ENCODE measurements at regions not wholly inside any gene's neighbourhood (a gene's known extent, or its start where the extent isn't known, plus 50 kb on each side); places are given as distances from the start of the nearest gene placed in this dataset.

DNA sequence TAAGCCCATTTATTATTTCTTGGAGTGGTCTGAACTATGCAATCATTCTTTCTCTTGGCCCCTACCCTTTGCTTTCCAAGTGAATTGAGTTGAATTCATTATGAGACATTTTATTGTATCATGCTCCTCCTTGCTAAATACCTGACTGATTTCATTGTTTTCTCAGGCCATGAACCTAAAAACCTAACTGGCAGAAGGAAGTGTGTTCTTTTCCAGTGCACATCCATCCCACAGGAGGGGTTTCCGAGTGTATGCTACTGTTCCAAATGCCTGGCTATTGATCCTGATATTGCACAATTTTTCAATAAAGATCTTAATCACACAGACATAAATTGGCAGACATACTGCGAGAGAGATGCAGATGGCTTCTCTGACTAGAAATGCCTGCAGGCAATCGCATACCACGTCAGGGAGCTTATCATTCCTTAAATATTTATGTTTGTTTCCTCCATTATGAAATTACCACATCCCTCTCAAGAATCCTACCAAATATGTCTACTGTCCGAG lies 162.2 kb upstream of the EGLN3 start:
- Histone ChIP-seq H3K4me3 (ENCODE audit: low read length) (no peak overlapping the region), H3K27ac (ENCODE audit: low read length) (no peak overlapping the region), H3K9ac (ENCODE audit: low read length) (no peak overlapping the region), H4K20me1 (ENCODE audit: insufficient read depth, low read length) (no peaks in the 10 kb centered on the region), H3K36me3 (replicated peaks; ENCODE audit: low read depth, low read length) (no peaks in the 10 kb centered on the region), H3K79me2 (ENCODE audit: low read length) (no peaks in the 10 kb centered on the region), H3K9me3 (ENCODE audit: insufficient read depth, low read length) (no peaks in the 10 kb centered on the region; the same call in 1 of the 2 replicates), H2AFZ (ENCODE audit: low read depth, low read length) (no peak overlapping the region), H3K4me1 (ENCODE audit: low read length) (no peaks in the 10 kb centered on the region), H3K27me3 (ENCODE audit: low read depth, low read length) (no peaks in the 10 kb centered on the region; the same call in 1 of the 2 replicates), H3K4me2 (ENCODE audit: low read length) (no peak overlapping the region)
- TF ChIP-seq, protein P1, sequence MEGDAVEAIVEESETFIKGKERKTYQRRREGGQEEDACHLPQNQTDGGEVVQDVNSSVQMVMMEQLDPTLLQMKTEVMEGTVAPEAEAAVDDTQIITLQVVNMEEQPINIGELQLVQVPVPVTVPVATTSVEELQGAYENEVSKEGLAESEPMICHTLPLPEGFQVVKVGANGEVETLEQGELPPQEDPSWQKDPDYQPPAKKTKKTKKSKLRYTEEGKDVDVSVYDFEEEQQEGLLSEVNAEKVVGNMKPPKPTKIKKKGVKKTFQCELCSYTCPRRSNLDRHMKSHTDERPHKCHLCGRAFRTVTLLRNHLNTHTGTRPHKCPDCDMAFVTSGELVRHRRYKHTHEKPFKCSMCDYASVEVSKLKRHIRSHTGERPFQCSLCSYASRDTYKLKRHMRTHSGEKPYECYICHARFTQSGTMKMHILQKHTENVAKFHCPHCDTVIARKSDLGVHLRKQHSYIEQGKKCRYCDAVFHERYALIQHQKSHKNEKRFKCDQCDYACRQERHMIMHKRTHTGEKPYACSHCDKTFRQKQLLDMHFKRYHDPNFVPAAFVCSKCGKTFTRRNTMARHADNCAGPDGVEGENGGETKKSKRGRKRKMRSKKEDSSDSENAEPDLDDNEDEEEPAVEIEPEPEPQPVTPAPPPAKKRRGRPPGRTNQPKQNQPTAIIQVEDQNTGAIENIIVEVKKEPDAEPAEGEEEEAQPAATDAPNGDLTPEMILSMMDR (IDR thresholded peaks at IDR 0.05; ENCODE audit: low read depth, low read length) = no peak
- no peak for TF ChIP-seq EZH2phosphoT487 (IDR thresholded peaks at IDR 0.05; ENCODE audit: low read depth)

DNA sequence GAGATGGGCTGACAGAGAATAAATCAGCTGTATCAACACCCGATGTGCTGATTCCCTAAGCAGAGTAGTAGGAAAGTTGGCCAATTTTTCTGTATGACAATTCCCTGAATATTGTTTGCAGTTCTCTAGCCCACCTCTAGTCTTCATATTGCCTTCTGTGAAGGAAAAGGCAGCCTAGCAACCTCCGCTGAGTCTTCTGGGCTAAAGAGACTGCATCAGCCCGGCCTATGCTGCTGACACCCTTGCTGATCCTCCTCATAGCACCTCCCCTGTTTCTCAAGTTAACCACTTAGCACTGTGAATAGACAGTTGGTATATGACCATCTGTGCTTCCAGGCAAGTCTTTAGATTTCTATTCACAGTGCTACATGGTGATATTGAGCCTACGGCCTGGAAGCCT lies 161.1 kb upstream of the EGLN3 start:
- Histone ChIP-seq H4K20me1 (ENCODE audit: insufficient read depth, low read length) (no peaks in the 10 kb centered on the region), H2AFZ (ENCODE audit: low read depth, low read length) (no peak overlapping the region), H3K9ac (ENCODE audit: low read length) (no peak overlapping the region), H3K9me3 (ENCODE audit: insufficient read depth, low read length) (no peaks in the 10 kb centered on the region; the same call in 1 of the 2 replicates), H3K27me3 (ENCODE audit: low read depth, low read length) (no peaks in the 10 kb centered on the region), H3K36me3 (replicated peaks; ENCODE audit: low read depth, low read length) (no peaks in the 10 kb centered on the region), H3K27ac (ENCODE audit: low read length) (no peak overlapping the region), H3K79me2 (ENCODE audit: low read length) (no peaks in the 10 kb centered on the region), H3K4me1 (ENCODE audit: low read length) (no peaks in the 10 kb centered on the region), H3K4me3 (ENCODE audit: low read length) (no peak overlapping the region), H3K4me2 (ENCODE audit: low read length) (no peak overlapping the region)
- no peak for TF ChIP-seq EZH2phosphoT487 (IDR thresholded peaks at IDR 0.05; ENCODE audit: low read depth)
- TF ChIP-seq, protein P1 (IDR thresholded peaks at IDR 0.05; ENCODE audit: low read depth, low read length) = no peak

DNA sequence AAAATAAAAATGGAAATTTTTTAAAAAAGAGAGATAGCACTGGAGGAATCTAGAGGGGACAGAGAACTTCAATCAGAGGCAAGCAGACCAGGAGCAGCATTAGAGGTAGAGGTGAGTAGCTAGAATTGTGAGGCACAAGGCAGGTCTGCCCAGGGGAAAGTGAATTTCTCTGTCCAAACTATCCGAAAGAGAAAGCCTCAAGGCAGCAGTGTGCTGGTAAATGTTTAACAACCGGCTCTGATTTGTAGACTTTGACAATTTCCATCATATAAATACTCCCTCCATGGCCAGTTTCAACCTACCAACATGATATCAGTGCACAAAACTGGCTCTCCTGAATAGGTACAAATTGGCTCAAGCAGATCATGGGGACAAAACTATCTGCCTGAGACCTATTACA lies 160.6 kb upstream of the EGLN3 start:
- no peaks in the 10 kb centered on the region for H3K36me3 ChIP-seq (replicated peaks; ENCODE audit: low read depth, low read length)
- H3K79me2 ChIP-seq (ENCODE audit: low read length) = no peaks in the 10 kb centered on the region
- no peaks in the 10 kb centered on the region for H4K20me1 ChIP-seq (ENCODE audit: insufficient read depth, low read length)
- H3K27ac ChIP-seq (ENCODE audit: low read length) = no peak overlapping the region
- no peak overlapping the region for H3K9ac ChIP-seq (ENCODE audit: low read length)
- no peaks in the 10 kb centered on the region for H3K4me1 ChIP-seq (ENCODE audit: low read length)
- no peaks in the 10 kb centered on the region for H3K9me3 ChIP-seq (ENCODE audit: insufficient read depth, low read length)
- H2AFZ ChIP-seq (ENCODE audit: low read depth, low read length) = no peak overlapping the region
- H3K27me3 ChIP-seq (ENCODE audit: low read depth, low read length) = no peaks in the 10 kb centered on the region
- H3K4me3 ChIP-seq (ENCODE audit: low read length) = no peak overlapping the region
- H3K4me2 ChIP-seq (ENCODE audit: low read length) = no peak overlapping the region
- TF ChIP-seq EZH2phosphoT487 (IDR thresholded peaks at IDR 0.05; ENCODE audit: low read depth) = no peak
- TF ChIP-seq, protein P1 (IDR thresholded peaks at IDR 0.05; ENCODE audit: low read depth, low read length) = no peak

DNA sequence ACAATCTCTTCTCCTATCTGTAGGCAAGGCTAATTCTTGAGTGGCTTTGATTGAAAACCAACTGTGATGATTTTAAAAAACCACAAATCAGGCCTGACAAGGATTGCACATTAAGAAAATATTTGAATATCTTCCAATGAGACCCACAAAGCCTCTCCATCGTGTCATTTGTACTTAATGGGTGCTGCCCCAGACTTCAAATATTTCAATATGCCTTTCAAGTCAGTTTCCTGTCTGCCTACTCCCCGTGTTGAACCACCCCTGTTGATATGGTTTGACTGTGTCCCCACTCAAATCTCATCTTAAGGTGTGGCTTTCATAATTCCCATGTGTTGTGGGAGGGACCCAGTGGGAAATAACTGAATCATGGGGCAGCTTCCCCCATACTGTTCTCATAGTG lies 159.7 kb upstream of the EGLN3 start:
- no peak overlapping the region for H3K4me2 ChIP-seq (ENCODE audit: low read length)
- H3K27ac ChIP-seq (ENCODE audit: low read length) = no peak overlapping the region
- no peaks in the 10 kb centered on the region for H3K79me2 ChIP-seq (ENCODE audit: low read length)
- no peak for TF ChIP-seq EZH2phosphoT487 (IDR thresholded peaks at IDR 0.05; ENCODE audit: low read depth)
- TF ChIP-seq, protein P1 (IDR thresholded peaks at IDR 0.05; ENCODE audit: low read depth, low read length) = no peak
- H3K4me1 ChIP-seq (ENCODE audit: low read length) = no peaks in the 10 kb centered on the region
- no peaks in the 10 kb centered on the region for H4K20me1 ChIP-seq (ENCODE audit: insufficient read depth, low read length)
- no peak overlapping the region for H3K9ac ChIP-seq (ENCODE audit: low read length)
- no peak overlapping the region for H2AFZ ChIP-seq (ENCODE audit: low read depth, low read length)
- no peaks in the 10 kb centered on the region; the same call in 1 of the 2 replicates for H3K27me3 ChIP-seq (ENCODE audit: low read depth, low read length)
- H3K9me3 ChIP-seq (ENCODE audit: insufficient read depth, low read length) = no peaks in the 10 kb centered on the region
- no peaks in the 10 kb centered on the region for H3K36me3 ChIP-seq (replicated peaks; ENCODE audit: low read depth, low read length)
- H3K4me3 ChIP-seq (ENCODE audit: low read length) = no peak overlapping the region

All from OCI-LY3 (cell line).